Amniotic epithelial cell (primary cell): ENCODE measurements at regions not wholly inside any gene's neighbourhood (a gene's known extent, or its start where the extent isn't known, plus 50 kb on each side); places are given as distances from the start of the nearest gene placed in this dataset.
"Not testable (repeated sequence)": the region's sequence is repeated elsewhere in the genome, so short reads cannot be mapped to it uniquely, and the experiment has no call there.

Experiments
- DNase-seq: peaks from one replicate; pipeline ENCODE4 v3.0.0-alpha.2; 2010; ENCODE audit warnings: low read depth

DNA sequence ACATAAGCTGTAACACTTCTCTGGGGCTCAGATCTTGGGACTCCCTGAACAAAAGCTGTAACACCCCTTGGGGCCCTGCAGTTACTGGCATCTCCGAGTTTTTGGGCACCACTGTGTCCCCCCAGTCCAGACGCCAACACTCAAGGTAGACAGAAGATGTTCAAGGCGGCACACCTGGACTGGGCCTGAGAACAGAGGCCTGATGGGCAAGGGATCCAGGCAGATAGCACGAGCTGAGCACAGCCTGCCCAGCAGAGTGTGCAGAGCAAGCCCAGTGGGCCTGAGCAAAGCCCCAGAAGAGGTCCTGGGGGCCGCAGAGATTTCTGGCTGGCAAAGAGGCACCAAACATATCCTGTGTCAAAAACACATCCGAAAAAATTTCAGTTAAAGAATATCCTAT lies 1163.3 kb upstream of the PRR20A start:
- DNase-seq, result no peak

DNA sequence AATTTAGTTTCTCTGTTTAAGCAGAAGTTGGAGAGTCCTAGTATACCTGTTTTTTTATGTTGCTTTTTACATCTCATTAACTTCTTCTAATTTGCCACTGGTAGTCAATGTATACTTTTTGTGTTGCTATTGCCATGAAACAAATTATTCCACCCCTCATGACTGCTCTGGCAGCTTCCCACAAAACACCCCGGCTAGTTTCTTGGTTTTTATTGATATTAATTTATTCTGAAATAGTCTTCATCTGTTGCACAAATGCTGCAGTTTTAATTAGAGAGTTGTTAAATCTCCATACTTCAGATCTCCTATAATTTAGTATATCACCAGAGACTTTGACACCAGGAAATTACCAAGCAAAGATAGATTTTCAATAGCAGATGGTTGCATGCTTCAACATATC lies 1159.3 kb upstream of the PRR20A start:
- no peak for DNase-seq

DNA sequence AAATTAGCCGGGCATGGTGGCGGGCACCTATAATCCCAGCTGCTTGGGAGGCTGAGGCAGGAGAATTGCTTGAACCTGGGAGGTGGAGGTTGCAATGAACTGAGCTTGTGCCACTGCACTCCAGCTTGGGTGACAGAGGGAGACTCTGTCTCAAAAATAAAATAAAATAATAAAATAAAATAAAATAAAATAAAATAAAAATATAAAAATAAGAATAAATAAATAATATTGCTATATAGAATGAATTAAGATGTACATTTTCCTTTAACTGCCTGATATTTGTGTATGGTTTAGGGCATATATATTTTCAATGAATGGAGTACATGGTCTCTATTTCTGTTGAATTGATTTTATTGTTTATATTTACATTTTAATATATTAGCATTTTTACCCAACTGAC lies 1156.7 kb upstream of the PRR20A start:
- not testable (repeated sequence) for DNase-seq

DNA sequence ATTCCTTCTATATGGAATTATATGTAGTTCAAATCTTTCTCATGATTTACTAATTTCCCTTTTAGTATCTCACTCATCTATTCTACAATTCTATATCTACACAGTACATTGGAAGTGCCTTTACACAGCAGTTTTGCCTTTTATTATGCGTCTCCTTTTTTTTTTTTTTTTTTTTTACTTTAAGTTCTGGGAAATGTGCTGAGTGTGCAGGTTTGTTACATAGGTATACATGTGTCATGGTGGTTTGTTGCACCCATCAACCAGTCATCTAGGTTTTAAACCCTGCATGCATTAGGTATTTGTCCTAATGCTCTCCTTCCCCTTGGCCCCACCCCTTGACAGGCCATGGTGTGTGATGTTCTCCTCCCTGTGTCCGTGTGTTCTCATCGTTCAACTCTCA lies 1150.1 kb upstream of the PRR20A start:
- no peak for DNase-seq

DNA sequence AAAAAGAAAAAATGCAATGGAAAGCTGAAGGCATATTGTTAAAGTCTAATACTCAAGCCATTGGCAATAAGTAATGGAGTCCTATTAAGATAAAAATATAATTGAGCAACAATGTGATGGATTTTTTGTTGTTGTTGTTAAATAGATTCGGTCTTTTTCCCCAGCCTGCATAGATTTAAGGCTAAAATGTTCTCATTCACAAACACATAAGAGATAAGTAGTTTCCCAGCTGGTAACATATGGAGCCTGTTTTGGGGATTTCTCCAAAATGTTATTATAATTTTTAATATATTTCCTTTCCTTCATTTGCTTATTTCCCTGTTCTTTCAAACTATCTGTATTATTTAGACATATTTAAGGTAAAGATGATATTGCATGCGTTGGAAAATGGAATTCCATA lies 1149.1 kb upstream of the PRR20A start:
- DNase-seq, result no peak

DNA sequence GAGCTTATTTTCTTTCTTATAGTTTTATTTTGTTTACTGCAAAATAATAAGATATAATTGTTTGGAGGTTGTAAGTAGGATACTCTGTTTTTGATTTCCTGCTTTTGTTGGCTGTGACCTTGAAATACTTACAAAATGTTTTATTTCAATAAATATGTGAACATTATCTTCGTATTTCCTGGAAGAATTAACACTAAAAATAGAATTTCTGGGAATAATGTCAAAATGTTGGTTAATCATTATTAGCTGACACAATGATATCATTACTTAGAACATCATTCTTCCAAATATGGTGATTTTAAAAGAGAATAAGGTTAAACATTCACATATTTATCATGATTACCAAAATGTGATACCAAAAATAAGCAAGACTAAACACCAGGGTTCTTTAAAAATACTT lies 1148.6 kb upstream of the PRR20A start:
- DNase-seq, result no peak

DNA sequence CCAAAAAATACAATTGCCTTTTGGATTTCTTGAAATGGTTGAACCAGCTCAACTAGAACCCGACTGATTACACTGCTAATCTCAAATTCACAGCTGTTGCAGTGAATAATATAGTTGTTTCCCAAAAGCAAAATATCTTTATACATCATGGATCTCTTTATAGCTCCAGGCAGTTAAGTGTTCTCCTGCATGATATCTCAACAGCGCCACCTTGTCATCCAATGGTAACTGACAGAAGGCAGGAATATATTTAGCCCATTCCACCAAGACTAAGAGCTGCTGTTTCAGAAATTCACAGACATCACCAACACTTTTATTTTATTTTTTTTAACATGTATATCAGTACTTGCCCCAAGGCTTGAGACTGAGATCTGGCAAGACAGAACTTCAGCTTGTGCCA lies 1141.0 kb upstream of the PRR20A start:
- DNase-seq, result no peak

DNA sequence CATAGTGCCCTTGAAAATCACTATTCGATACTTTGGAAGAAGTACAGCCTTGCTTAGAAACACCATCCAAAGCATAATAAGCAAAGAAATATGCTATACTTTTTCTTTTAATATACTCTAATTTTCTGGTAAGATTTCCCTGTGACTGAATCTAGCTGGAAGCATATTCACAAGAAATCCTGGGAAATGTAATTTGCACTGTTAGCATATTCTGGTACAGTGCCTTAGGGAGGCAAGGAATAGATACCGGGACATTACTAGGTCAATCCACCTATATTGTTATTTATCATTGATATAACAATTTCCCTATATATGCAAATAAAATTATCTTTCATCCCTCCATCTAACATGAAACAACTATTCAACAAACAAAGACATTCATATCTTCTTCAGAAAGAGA lies 1131.3 kb upstream of the PRR20A start:
- no peak for DNase-seq

DNA sequence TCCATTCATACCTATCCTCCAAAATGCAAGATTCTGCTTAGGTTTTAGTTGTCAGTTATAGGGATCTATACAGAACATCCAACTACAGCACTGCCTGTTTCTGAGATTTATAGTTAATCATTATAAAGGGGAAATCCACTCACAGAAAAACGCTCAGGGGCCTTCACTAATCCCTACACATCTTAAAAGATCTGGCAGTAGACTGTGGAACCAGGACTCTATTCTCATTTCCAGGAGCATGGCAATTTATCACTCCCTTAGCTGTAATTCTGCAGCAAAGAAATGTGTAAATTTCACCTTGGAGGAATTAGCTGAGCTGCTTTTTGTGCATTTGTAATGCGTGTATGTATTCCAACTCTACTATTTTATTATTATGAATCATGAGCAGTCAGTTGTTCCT lies 1128.1 kb upstream of the PRR20A start:
- DNase-seq, result no peak

DNA sequence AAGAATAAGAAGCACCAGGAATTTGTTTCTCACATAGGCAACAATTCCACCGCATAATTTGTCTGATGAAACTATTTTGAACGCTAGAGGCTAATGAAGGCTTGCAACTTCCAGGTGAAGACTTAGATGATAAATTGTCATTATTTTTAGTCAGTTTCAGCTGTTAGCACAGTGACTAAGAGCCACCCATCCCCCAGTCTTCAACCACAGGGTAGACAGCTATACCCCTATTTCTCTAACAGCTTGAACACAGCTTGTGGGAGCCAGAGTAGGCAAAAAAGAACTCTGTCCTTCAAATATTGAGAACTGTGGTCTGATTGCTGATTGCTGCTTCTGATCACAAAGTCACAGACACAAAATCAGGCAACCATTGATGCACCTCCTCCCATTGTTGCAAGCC lies 1124.8 kb upstream of the PRR20A start:
- no peak for DNase-seq

DNA sequence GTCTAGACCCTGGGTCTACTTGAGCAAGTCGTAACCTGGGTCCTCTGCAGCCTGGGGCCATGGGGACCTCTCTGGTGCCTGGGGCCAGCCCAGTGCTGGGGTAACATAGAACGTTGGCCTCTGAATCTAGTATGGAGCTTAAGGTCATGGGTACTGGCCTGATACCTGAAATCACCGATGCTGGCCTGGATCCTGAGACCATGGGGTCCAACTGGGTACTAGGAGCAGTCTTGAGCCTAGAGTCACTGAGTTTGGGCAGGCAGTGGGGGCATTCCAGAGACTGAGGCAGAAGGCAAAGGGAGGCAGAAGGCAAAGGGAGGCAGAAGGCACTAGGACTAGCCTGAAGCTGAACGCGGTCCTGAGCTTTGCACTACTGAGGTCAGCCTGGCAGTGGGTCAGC lies 1121.1 kb upstream of the PRR20A start:
- DNase-seq, result no peak

DNA sequence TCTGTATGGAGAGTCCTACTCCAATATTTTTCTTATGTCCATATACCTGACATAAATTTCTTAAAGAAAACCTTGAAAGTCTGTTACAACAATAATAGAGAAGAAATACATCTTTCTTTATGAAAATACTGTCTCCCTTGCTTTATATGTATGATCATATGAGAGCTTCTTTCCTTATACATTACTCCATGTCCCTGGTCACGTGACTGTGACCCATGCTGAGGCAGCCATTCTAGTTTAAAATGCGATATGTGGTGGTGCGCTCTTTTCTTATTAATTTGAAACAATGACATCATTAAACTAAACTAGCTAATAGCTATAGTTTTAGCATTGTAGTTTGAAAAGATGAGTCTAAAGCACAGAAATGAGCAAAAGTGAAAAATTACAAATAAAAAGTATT lies 1120.3 kb upstream of the PRR20A start:
- DNase-seq, result no peak

DNA sequence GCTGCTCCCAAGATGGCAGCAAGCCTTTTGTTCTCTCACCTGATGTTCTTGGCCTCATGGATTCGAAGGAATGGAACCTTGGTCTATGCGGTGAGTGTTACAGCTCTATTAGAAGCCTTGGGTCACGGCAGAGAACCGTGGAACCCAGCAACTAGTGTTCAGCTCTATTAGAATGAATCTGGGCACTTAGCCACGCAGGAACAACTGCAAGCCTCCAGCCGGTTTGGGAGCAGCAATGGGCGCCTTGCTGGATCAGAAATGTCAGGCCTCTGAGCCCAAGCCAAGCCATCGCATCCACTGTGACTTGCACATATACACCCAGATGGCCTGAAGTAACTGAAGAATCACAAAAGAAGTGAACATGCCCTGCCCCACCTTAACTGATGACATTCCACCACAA lies 1100.7 kb upstream of the PRR20A start:
- no peak for DNase-seq

DNA sequence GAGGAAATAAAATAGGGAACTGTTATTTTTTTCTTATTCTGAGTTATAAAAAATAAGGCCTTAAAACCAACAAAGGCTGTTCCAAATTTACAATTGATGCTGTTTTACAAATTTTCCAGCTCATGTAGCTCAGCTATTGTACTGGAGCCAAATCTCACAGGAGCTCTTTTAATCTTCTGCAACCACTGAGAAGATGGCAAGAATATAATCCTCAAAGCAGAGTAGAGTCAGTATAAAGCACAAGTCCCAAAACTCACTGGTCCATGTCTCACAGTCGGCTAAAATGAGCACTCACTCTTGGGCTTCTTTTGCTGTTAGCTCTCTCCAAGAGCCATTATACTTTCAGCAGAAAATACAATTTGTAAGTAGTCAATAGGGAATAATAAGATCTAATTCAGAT lies 1074.4 kb upstream of the PRR20A start:
- no peak for DNase-seq

DNA sequence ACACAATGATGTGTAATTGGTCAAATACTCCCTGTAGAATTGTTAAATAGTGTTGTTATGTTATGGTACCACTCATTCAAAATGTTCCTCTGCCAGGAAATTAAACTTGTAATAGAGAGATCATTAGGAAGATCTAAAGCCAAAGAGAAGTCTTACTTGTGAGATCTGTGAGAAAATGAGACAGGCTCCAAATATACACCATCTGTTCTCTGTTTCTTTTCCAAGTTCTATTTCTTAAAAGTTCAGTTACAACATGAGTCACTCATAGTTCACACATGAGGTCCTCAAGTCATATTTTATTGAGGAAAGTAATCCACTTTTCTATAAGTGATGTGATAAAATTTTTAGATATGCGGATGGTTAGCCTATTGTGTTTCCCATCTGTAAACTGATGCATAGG lies 1038.1 kb upstream of the PRR20A start:
- no peak for DNase-seq

DNA sequence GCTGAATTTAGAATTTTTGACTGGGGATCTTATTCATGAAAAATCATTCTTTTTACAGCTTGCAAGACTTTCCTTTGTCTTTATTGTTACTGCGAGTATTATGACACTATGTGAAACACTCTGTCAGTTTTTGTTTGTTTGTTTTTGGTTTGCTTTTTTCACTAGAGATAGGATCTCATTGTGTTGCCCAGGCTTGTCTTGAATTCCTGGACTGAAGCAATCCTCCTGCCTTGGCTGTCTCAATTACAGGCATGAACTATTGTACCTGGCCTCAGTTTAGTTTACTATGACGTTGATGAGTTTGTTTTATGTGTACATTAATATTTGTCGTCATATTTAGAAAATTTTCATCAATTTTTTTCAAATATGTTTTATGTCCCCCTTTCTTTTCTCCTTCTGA lies 1030.0 kb upstream of the PRR20A start:
- no peak for DNase-seq

DNA sequence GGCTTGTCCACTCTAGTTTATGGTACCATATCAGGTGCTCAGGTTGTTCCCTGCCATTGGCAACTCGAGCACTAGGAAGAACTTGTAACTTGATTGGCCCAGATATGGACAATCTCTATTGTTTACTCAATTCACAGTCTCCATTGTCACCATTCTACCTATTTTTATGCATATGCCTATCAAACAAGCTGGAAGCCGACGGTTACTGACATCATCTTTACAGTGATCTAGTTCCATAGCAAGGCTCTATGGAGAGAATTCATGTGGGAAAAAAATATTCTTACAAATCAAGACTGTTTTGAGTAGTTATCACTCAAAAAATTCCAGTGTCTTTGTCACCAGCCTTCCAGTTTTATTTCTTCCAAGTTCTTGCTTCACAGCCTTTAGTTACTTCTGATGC lies 1006.2 kb upstream of the PRR20A start:
- no peak for DNase-seq

DNA sequence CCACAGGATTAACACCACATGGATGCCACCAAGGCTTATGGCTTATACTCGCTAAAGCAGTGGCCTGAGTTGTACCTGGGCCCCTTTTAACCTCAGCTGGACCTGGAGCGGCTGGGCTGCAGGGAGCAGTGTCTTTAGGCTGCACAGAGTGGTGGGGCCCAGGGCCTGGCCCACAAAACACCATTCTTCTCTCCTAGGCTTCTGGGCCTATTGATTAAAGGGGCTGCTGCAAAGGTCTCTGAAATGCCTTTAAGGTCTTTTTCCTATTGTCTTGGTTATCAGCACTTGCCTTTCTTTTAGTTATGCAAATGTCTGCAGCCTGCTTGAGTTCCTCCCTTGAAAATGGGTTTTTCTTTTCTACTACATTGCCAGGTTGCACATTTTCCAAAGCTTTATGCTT lies 973.9 kb upstream of the PRR20A start:
- no peak for DNase-seq

DNA sequence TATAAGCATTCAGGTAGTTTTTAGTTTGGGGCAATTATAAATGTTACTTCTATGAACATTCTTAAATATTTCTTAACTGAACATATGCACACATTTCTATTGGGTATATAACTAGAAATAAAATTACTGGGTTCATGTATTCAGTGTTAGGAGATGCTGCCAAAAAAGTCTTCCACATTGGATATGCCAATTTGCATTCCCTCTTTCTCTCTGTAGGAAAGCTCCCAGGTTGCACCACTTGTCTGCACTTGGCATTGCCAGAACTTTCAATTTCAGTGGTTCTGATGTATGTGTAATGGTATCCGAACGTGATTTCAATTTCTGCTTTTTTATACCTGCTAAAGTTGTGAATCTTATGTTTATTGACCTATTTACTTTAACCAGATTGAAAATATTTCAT lies 972.1 kb upstream of the PRR20A start:
- no peak for DNase-seq

DNA sequence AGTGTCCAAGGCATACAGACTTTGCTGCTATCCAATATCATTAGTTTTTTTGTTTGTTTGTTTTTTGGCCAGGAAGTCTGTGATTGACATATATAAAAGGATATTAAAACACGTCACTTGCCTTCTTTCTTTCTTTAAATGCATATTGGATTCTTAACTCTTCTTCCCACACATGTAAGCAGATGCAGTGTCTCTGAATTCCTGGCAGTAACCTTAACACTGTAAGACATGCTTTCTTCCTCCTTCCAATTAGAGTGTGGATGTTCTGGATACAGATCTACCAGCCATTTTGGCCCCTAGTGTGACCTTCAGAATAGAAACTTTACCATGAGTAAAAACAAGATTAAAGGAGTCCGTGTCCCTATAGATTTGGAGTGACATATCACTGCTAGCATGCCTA lies 967.4 kb upstream of the PRR20A start:
- no peak for DNase-seq

DNA sequence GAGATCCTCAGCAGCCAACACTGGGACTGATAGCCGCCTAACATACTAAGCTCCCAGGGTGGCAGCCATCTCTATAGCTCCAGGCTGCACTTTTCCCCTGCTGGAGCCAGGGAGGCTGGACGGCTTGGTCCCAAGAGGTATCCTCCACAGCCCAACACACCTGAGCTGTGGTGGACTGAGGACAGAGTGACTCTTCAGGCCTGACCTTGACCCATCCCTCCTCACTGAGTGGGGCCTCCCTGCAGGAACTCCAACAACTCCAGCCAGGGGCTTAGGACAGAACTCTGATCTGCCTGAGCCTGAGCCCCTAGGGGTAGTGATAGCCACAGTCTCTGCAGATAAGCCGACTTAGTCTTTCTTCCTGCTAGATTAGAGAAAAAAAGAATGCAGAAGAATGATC lies 958.1 kb upstream of the PRR20A start:
- DNase-seq, result no peak

DNA sequence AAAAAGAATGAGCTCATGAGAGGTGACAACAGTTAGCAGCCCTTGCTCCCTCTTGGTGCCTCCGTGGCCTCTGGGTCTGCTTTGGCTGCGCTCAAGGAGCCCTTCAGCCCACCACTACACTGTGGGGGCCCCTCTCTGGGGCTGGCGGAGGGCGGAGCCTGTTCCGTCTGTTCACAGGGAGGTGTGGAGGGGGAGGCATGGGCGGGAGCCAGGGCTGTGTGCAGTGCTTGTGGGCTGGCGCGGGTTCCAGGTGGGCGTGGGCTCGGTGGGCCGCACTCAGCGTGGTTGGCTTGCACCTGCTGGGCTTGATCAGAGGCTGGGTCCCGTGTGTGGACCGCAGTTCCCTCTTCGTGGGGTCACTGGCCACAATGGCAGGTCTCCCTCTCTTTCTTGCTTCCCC lies 953.4 kb upstream of the PRR20A start:
- DNase-seq, result no peak

DNA sequence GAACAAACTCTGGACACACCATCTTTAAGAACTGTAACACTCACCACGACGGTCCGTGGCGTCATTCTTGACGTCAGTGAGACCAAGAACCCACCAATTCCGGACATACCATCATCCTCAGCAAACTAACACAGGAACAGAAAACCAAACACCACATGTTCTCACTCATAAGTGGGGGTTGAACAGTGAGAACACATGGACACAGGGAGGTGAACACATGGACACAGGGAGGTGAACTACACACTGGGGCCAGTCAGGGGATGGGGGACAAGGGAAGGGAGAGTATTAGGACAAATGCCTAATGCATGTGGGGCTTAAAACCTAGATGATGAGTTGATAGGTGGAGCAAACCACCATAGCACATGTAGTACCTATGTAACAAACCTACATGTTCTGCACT lies 952.1 kb upstream of the PRR20A start:
- not testable (repeated sequence) for DNase-seq

DNA sequence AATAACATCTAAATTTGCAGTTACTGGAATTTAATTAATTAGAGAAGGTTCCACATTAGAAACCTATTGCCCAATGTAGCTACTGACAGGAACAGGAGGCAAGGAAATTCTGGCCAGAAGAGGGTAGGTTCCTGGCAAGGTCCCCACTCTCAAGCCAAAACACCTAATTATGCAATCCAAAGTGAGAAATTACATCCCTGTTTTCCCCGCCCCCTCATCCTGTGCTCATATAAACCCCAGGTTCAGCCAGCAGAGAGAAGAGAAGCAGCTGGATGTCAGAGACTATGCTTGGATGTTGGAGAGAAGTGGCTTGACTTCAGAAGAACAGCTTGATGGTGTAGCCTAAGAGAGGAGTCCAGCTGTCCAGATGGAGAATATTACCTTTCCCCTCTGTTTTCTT lies 951.3 kb upstream of the PRR20A start:
- no peak for DNase-seq

DNA sequence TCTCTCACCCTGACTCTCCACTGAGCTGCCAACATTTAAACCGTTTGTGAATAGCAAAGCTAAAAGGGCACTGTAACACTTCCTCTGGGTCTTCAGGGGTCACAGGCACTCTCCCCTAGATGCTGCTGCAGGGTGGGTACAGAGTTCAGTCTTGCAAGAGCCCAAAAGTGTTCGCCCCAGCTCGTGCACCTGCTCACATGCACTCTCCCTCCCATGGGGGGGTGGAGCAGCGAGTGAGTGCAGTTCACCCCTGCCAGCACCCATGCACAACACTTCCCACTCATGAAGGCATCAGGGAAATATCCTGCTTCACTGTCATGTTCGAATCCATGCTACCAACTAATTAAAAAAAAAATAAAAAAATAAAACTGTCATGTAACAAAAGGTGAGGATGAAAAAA lies 950.7 kb upstream of the PRR20A start:
- DNase-seq, result no peak

DNA sequence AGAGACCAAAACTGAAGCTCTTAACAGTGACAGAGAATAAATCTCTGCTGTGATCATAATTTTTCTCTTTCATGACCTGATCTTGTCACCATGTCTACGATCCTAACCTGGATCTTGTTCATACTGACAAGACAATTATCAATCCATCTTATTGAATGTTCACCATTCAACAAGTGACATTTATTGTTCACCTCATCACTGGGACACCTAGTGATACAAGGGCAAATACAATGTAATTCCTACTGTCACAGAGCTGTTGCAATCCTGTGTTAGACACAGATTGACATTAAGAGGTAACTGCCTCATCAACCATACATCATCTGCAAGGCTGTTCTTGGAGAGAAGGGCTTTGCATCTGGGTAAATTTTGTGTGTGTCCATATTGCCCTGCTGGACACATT lies 942.4 kb upstream of the PRR20A start:
- DNase-seq, result no peak
